HepG2 (cell line): ENCODE measurements at regions not wholly inside any gene's neighbourhood (a gene's known extent, or its start where the extent isn't known, plus 50 kb on each side); places are given as distances from the start of the nearest gene placed in this dataset.

Experiments used
- BCL6 ChIP-seq: IDR thresholded peaks from 2 replicates; pipeline ENCODE4 v1.6.1; 2016; ENCODE audit warnings: missing genetic modification reagents, missing compliant biosample characterization
- NCOA5 ChIP-seq: sonication (generic); formaldehyde crosslinking; IDR thresholded peaks from 2 replicates; pipeline ENCODE4 v1.4.0; 2020; ENCODE audit warnings: missing genetic modification reagents
- POGK ChIP-seq: sonication (generic); formaldehyde crosslinking; conservative IDR thresholded peaks from 2 replicates; pipeline ENCODE4 v1.8.0; 2022; ENCODE audit warnings: mild to moderate bottlenecking, moderate library complexity, missing genetic modification reagents
- POLR2AphosphoS2 ChIP-seq: IDR thresholded peaks from 2 replicates; pipeline ENCODE4 v1.6.1; 2011; ENCODE audit warnings: low read depth, low read length, improper control_type of control experiment
- RCOR2 ChIP-seq: IDR thresholded peaks from 2 replicates; pipeline ENCODE4 v1.6.1; 2016; ENCODE audit warnings: missing biosample characterization, missing genetic modification reagents
- ZBTB3 ChIP-seq: sonication (generic); formaldehyde crosslinking; IDR thresholded peaks from 2 replicates; pipeline ENCODE4 v1.4.0; 2020; ENCODE audit warnings: low read depth, mild to moderate bottlenecking, moderate library complexity, missing genetic modification reagents, borderline replicate concordance
- ZFP41 ChIP-seq: sonication (generic); formaldehyde crosslinking; IDR thresholded peaks from 2 replicates; pipeline ENCODE4 v1.4.0; 2020; ENCODE audit warnings: mild to moderate bottlenecking, missing genetic modification reagents, borderline replicate concordance
- ZNF329 ChIP-seq: sonication (generic); formaldehyde crosslinking; IDR thresholded peaks from 2 replicates; pipeline ENCODE4 v1.9.0; 2021; ENCODE audit warnings: low read depth, mild to moderate bottlenecking, missing genetic modification reagents
- ZNF564 ChIP-seq: sonication (generic); formaldehyde crosslinking; IDR thresholded peaks from 2 replicates; pipeline ENCODE4 v1.8.1; 2023; ENCODE audit warnings: mild to moderate bottlenecking, missing genetic modification reagents
- ZNF572 ChIP-seq: sonication (generic); formaldehyde crosslinking; IDR thresholded peaks from 2 replicates; pipeline ENCODE4 v1.5.1; 2020; ENCODE audit warnings: mild to moderate bottlenecking, missing genetic modification reagents
- ZNF773 ChIP-seq: sonication (generic); formaldehyde crosslinking; IDR thresholded peaks from 2 replicates; pipeline ENCODE4 v1.4.0; 2020; ENCODE audit warnings: missing genetic modification reagents, borderline replicate concordance
- TF ChIP-seq, protein P1 (sequence below): sonication (generic); formaldehyde crosslinking; IDR thresholded peaks from 2 replicates; pipeline ENCODE4 v1.9.0; 2022; ENCODE audit warnings: missing genetic modification reagents, mild to moderate bottlenecking, borderline replicate concordance
- TF ChIP-seq, protein P2 (sequence below): sonication (generic); formaldehyde crosslinking; IDR thresholded peaks from 2 replicates; pipeline ENCODE4 v1.8.1; 2023; ENCODE audit warnings: mild to moderate bottlenecking, missing genetic modification reagents

DNA sequence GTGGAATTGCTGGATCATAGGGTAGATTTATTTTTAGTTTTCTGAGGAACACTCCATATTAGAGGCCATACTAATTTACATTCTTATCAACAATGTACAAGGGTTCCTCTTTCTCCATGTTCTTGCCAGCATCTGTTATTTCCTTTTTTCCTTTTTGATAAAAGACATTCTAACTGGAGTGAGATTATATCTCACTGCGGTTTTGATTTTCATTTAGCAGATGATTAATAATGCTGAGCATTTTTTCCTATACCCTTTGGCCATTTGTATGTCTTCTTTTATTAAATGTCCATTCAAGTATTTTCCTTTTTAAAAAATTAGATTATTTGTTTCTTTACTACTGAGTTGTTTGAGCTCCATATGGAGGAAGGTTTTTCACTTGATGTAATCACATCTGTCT lies 1189.5 kb downstream of the ZPLD1 start (continued):
- TF ChIP-seq, protein P1, sequence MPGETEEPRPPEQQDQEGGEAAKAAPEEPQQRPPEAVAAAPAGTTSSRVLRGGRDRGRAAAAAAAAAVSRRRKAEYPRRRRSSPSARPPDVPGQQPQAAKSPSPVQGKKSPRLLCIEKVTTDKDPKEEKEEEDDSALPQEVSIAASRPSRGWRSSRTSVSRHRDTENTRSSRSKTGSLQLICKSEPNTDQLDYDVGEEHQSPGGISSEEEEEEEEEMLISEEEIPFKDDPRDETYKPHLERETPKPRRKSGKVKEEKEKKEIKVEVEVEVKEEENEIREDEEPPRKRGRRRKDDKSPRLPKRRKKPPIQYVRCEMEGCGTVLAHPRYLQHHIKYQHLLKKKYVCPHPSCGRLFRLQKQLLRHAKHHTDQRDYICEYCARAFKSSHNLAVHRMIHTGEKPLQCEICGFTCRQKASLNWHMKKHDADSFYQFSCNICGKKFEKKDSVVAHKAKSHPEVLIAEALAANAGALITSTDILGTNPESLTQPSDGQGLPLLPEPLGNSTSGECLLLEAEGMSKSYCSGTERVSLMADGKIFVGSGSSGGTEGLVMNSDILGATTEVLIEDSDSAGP = no peak
- TF ChIP-seq RCOR2 (CRISPR knock-in tag) = no peak
- TF ChIP-seq ZNF564 (CRISPR knock-in tag) = no peak
- TF ChIP-seq NCOA5 (CRISPR knock-in tag) = no peak
- TF ChIP-seq ZFP41 (CRISPR knock-in tag) = no peak
- TF ChIP-seq POGK (CRISPR knock-in tag) = no peak
- no peak for TF ChIP-seq ZBTB3 (CRISPR knock-in tag)
- TF ChIP-seq ZNF773 (CRISPR knock-in tag) = no peak
- TF ChIP-seq BCL6 (CRISPR knock-in tag) = no peak
- TF ChIP-seq, protein P2, sequence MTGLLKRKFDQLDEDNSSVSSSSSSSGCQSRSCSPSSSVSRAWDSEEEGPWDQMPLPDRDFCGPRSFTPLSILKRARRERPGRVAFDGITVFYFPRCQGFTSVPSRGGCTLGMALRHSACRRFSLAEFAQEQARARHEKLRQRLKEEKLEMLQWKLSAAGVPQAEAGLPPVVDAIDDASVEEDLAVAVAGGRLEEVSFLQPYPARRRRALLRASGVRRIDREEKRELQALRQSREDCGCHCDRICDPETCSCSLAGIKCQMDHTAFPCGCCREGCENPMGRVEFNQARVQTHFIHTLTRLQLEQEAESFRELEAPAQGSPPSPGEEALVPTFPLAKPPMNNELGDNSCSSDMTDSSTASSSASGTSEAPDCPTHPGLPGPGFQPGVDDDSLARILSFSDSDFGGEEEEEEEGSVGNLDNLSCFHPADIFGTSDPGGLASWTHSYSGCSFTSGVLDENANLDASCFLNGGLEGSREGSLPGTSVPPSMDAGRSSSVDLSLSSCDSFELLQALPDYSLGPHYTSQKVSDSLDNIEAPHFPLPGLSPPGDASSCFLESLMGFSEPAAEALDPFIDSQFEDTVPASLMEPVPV (CRISPR knock-in tag) = no peak
- no peak for TF ChIP-seq POLR2AphosphoS2
- TF ChIP-seq ZNF329 = no peak
- no peak for TF ChIP-seq ZNF572
- TF ChIP-seq, all 625 proteins: peak for 0
